NCI-H146 treated with DMSO at 0.1 percent for 48 hours (cell line): ENCODE measurements at regions not wholly inside any gene's neighbourhood (a gene's known extent, or its start where the extent isn't known, plus 50 kb on each side); places are given as distances from the start of the nearest gene placed in this dataset.
"Not testable (repeated sequence)": the region's sequence is repeated elsewhere in the genome, so short reads cannot be mapped to it uniquely, and the experiment has no call there.

Experiments used
- DNase-seq: peaks from one replicate; lab custom pipeline; 2025; ENCODE audit not compliant: unreplicated experiment; lab: John Stamatoyannopoulos, UW

DNA sequence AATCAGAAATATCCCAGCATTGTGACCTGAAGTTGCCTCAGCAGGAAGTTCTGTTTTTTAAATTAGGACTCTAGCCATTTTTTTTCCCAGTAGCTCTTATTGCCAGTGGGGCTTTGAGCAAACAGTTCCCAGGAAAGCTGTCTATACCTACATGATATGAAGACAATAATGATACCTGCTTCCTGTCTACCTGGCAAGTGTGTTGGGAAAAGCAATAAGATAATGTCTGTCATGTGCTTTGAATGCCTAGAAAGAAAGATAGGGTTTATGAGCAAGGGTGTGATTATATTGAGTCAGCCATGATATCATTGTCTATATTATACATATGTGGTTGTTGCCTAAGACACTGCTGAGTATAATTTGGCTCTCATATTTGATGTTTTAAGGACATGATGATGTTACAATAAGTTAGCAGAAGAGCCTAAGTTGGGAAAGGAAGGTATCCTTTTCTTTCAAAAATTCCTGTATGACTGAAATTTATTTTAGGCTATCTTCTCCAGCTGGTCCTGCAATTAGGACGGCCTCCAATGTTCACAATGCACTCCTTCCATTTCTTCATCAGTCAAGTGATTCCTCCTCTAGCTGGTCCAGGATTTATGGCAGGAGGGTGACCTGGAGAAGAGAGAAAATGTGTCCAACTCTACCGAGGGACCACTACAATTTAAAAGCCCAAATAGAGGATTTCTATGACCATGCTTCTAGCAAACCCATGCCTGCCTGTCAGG is 99.6 kb upstream of the CDC42BPA start:
- DNase-seq, result no peak

DNA sequence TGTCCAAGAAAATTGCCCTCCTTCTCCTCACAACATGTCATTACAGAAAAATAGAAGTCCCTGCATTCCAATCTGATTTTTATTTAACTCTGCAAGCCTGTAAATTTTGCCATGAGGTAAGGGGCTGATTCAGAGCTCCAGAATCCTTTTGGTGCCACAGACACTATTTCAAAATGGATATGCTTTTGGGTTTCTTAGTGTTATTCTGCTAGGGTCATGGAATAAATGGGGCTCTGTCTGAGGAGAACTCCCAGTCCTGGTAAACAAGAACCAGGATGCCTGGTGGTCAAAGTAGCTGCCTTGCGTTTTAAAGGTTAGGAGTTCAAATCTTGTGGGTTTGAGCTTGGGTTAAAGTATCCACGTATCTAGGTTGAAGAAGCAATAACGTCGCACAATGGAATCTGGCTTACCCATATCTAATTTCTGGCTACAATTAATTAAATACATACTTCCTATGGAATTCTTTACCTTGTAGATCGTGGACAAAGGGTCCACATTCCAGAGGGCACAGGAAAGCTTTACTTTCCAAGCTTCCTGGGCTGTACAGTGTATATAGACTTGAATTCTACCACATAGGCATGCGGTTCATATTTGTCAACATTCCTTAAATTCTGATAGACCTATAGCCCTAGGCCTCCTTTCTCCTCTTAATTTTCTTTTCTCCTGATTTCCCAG is 98.0 kb upstream of the CDC42BPA start:
- DNase-seq, result no peak

- DNase-seq, result no peak
Observed at GRCh38 chr1:227415115-227415790, 97.0 kb upstream of the CDC42BPA start.

GRCh38 chr1:227411066-227411465 is 92.8 kb upstream of the CDC42BPA start:
- DNase-seq, result no peak

- not testable (repeated sequence) for DNase-seq
Observed at GRCh38 chr1:227406332-227406731, 88.0 kb upstream of the CDC42BPA start.

DNA sequence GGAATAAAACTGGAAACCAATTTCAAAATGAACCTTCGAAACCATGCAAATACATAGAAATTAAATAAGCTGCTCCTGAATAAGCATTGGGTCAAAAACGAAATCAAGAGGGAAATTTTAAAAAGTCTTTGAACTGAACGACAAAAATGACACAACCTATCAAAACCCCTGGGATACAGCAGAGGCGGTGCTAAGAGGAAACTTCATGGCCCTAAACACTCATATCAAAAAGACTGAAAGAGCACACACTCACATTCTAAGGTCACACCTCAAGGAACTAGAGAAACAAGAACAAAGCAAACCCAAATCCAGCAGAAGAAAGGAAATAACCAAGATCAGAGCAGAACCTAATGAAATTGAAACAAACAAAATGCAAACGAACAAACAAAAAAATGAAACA is 85.2 kb upstream of the CDC42BPA start:
- DNase-seq, result no peak

- no peak for DNase-seq
Observed at GRCh38 chr1:227401562-227402342, 83.5 kb upstream of the CDC42BPA start.

- no peak for DNase-seq
Observed at GRCh38 chr1:227399152-227399730, 80.9 kb upstream of the CDC42BPA start.

GRCh38 chr1:227397354-227397978 is 79.2 kb upstream of the CDC42BPA start:
- DNase-seq, result no peak

GRCh38 chr1:227396539-227397353 is 78.5 kb upstream of the CDC42BPA start:
- DNase-seq, result no peak

DNA sequence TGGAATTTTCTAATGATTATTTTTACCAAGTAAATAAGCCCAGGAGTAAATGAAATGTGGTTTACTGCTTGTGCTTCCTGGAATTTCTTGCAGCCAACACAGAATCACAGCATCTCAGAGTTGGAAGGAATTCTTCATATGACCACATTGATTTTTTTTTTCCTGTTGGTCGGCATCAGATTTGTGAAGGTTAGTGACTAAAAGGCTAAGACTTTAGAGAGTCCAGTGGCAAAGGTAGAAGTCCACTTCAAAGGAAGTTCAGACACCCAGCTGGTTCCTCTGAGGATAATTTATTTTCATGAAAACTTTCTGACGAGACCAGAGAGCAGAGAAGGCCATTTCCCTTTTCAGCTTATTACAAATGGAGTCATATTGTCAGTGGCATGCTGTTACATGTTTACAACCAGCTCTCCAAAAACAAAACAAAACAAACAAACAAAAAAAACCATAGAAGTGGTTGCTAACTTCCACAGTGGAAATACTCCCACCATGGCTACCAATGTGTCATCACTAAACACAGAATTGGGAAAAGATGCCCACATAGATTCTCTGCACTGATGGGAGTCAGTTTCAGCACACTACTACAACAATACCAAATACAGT is 77.2 kb upstream of the CDC42BPA start:
- DNase-seq, result no peak

DNA sequence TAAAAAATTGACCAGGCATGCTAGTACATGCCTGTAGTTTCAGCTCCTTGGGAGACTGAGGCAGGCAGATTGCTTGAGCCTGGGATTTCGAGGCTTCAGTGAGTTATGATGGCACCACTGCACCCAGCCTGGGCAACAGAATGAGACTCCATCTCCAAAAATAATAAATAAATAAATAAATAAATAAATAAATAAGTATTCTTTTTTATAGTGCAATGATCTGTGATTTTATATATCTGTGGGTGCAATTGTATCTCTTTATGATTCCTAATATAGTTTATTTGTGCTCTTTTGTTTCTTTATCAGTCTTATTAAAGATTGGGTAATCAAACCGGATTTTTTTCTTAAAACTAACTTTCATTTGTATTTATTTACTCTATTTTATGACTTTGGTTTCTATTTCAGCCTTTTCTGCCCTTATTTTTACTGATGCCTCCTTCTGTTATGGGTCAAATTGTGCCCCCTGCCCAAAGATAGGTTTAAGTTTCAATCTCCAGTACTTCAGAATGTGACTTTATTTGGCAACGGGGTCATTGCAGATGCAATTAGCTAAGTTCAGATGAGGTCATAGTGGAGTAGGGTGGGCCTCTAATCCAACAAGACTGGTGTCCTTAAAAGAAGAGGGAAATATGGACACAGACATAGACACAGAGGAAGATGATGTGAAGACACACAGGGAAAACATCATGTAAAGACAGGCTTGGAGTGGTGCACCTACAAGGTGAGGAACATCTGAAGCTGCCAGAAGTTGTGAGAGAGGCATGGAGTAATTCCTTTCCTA is 74.9 kb upstream of the CDC42BPA start:
- DNase-seq, result no peak

DNA sequence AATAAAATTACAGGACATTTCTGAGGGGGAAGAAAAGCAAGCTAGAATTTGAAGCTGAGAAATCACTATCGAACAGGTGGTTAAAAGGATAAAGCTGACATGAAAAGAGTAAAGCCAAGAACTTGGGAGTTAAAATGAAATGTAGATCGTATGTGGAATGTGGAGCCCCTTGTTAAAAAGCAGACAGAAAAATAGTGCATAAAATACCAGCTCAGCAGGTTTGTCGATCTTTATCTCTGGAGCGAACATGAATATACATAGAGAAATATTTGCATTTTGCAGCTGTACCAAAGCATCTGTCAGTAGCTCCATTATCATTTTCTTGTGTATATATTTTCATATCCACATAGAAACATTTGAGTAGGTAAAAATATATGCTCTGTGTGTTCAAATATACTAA is 73.6 kb upstream of the CDC42BPA start:
- DNase-seq, result no peak

DNA sequence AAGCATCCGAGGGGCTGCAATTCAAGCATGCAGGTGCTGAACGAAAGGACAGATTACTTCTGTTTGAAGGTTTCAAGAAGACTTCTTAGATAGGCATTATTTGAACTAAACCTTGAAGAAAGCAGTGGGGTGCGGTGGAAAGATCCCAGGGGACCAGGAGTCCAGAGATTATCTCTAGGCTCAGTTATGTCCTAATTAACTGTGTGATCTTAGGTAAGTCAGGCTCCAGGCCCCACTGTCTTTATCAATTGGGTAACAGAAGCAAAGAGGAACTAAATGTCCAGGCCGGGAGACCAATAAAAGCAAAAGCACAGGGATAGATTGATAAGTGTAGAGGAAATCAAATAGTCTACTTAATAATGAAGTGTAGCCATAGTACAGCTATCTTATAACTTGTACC is 72.9 kb upstream of the CDC42BPA start:
- no peak for DNase-seq

- no peak for DNase-seq
Observed at GRCh38 chr1:227390525-227390924, 72.2 kb upstream of the CDC42BPA start.

GRCh38 chr1:227388214-227389168 is 70.2 kb upstream of the CDC42BPA start:
- DNase-seq, result no peak

DNA sequence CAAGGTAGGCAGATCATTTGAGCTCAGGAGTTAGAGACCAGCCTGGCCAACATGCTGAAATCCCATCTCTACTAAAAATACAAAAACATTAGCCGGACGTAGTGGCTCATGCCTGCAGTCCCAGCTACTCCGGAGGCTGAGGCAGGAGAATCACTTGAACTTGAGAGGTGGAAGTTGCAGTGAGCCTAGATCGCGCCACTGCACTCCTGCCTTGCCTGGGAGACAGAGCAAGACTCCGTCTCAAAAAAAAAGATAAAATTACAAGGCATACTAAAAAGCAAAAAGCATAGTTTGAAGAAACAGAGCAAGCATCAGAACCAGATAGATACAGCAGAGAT is 61.2 kb upstream of the CDC42BPA start:
- DNase-seq, result no peak
